CD4-positive, alpha-beta T cell (primary cell): ENCODE measurements at regions not wholly inside any gene's neighbourhood (a gene's known extent, or its start where the extent isn't known, plus 50 kb on each side); places are given as distances from the start of the nearest gene placed in this dataset.

Experiments
- ATAC-seq: fragments of 200-7000 bp; cut with Tn5 transposase; one replicate; pipeline ENCODE4 v1.10.0; 2022; ENCODE audit warnings: mild to moderate bottlenecking; ENCODE audit not compliant: poor library complexity
- CTCF ChIA-PET: fragments of 350-600 bp; sonication (Branson Sonifier 250); formaldehyde crosslinking; loops from one replicate; lab custom pipeline; 2021; ENCODE audit warnings: antibody characterized with exemption, inconsistent platforms; lab: Charles Lee
- POLR2A ChIA-PET: fragments of 350-600 bp; sonication (Branson Sonifier 250); formaldehyde crosslinking; loops from one replicate; lab custom pipeline; 2021; ENCODE audit warnings: antibody characterized with exemption, inconsistent platforms; lab: Charles Lee
- DNase-seq, 14 experiments: peaks; one replicate each; pipeline ENCODE4 v3.0.0-alpha.2; 2013 to 2020; ENCODE audit warnings: mixed read lengths in 2 of 14
- H3K27ac ChIP-seq, 2 donors: one replicate each; pipeline versions ENCODE4 v1.5.1 to v1.7.0; 2013; ENCODE audit warnings: low read length in 2 of 2, low read depth in 1 of 2, mild to moderate bottlenecking in 1 of 2
- H3K27me3 ChIP-seq, 2 experiments: 1 replicate in 1 of 2; 2 replicates in 1 of 2; pipeline versions ENCODE4 v1.6.1 to v1.7.0; 2013; ENCODE audit warnings: low read length in 2 of 2, control low read depth in 1 of 2, mild to moderate bottlenecking in 1 of 2, moderate library complexity in 1 of 2; ENCODE audit not compliant: insufficient read depth in 2 of 2, control insufficient read depth in 1 of 2
- H3K36me3 ChIP-seq: one replicate; pipeline ENCODE4 v1.6.1; 2013; ENCODE audit warnings: low read length, control low read depth; ENCODE audit not compliant: insufficient read depth
- H3K4me1 ChIP-seq: one replicate; pipeline ENCODE4 v1.6.1; 2013; ENCODE audit warnings: low read length, control low read depth; ENCODE audit not compliant: insufficient read depth
- H3K4me3 ChIP-seq: one replicate; pipeline ENCODE4 v1.5.1; 2013; ENCODE audit warnings: mild to moderate bottlenecking, low read length, moderate library complexity
- H3K9me3 ChIP-seq, 2 experiments: 1 replicate in 1 of 2; 2 replicates in 1 of 2; pipeline versions ENCODE4 v1.6.1 to v1.7.0; 2013; ENCODE audit warnings: low read length in 2 of 2, mild to moderate bottlenecking in 2 of 2, control low read depth in 1 of 2, moderate library complexity in 1 of 2; ENCODE audit not compliant: control insufficient read depth in 1 of 2, insufficient read depth in 1 of 2
- H3K27ac Mint-ChIP-seq: one replicate; pipeline ENCODE4 v1.8.0; 2020; ENCODE audit warnings: mixed read lengths
- H3K27me3 Mint-ChIP-seq: one replicate; pipeline ENCODE4 v1.8.0; 2021; ENCODE audit warnings: mixed read lengths
- H3K36me3 Mint-ChIP-seq: one replicate; pipeline ENCODE4 v1.8.0; 2021; ENCODE audit warnings: low read depth, mixed read lengths
- H3K4me1 Mint-ChIP-seq: one replicate; pipeline ENCODE4 v1.8.0; 2021; ENCODE audit warnings: low read depth, mixed read lengths
- H3K4me3 Mint-ChIP-seq: one replicate; pipeline ENCODE4 v1.8.0; 2020; ENCODE audit warnings: mild to moderate bottlenecking, mixed read lengths
- H3K9me3 Mint-ChIP-seq: one replicate; pipeline ENCODE4 v1.8.0; 2020; ENCODE audit warnings: mixed read lengths
- CTCF ChIP-seq: fragments of 200-600 bp; IDR thresholded peaks from one replicate; pipeline ENCODE4 v1.8.0; 2022; ENCODE audit warnings: antibody characterized with exemption, mild to moderate bottlenecking
- intact Hi-C, 2 experiments: fragments of 100-400 bp; cut with DNase I in 1 of 2; cut with micrococcal nuclease in 1 of 2; formaldehyde crosslinking; loops; one replicate each; pipeline versions ENCODE4 v1.15.1 to v1.9.0; 2023 to 2025; cut with DNase I, micrococcal nuclease

GRCh38 chr16:86091976-86092375, 193.0 kb downstream of the IRF8 start:
- ATAC-seq = no peak
- Mint-ChIP-seq H3K9me3 (no peaks in the 10 kb centered on the region), H3K4me3 (no peak overlapping the region), H3K4me1 (no peaks in the 10 kb centered on the region), H3K27ac (no peak overlapping the region), H3K36me3 (no peaks in the 10 kb centered on the region), H3K27me3 (no peaks in the 10 kb centered on the region)
- CTCF ChIA-PET = no interaction called here
- intact Hi-C loops = no loop called here
- Histone ChIP-seq H3K4me3 (no peak overlapping the region), H3K9me3 (no peaks in the 10 kb centered on the region), H3K4me1 (no peaks in the 10 kb centered on the region), H3K27ac (no peak overlapping the region), H3K36me3 (no peaks in the 10 kb centered on the region), H3K27me3 (no peaks in the 10 kb centered on the region)
- POLR2A ChIA-PET = no interaction called here
- TF ChIP-seq CTCF = no peak
- DNase-seq = no peak

- Histone ChIP-seq H3K4me1 (no peaks in the 10 kb centered on the region), H3K9me3 (no peaks in the 10 kb centered on the region), H3K4me3 (no peak overlapping the region), H3K27me3 (no peaks in the 10 kb centered on the region), H3K27ac (no peak overlapping the region), H3K36me3 (no peaks in the 10 kb centered on the region)
- Mint-ChIP-seq H3K27me3 (no peaks in the 10 kb centered on the region), H3K4me1 (no peaks in the 10 kb centered on the region), H3K9me3 (no peaks in the 10 kb centered on the region), H3K36me3 (no peaks in the 10 kb centered on the region), H3K4me3 (no peak overlapping the region), H3K27ac (no peak overlapping the region)
- no peak for TF ChIP-seq CTCF
- ChIA-PET CTCF (no interaction called here), POLR2A (no interaction called here)
- ATAC-seq (no peak), DNase-seq (no peak)
- intact Hi-C loops = no loop called here
Observed at GRCh38 chr16:86092586-86093480, 193.9 kb downstream of the IRF8 start.

DNA sequence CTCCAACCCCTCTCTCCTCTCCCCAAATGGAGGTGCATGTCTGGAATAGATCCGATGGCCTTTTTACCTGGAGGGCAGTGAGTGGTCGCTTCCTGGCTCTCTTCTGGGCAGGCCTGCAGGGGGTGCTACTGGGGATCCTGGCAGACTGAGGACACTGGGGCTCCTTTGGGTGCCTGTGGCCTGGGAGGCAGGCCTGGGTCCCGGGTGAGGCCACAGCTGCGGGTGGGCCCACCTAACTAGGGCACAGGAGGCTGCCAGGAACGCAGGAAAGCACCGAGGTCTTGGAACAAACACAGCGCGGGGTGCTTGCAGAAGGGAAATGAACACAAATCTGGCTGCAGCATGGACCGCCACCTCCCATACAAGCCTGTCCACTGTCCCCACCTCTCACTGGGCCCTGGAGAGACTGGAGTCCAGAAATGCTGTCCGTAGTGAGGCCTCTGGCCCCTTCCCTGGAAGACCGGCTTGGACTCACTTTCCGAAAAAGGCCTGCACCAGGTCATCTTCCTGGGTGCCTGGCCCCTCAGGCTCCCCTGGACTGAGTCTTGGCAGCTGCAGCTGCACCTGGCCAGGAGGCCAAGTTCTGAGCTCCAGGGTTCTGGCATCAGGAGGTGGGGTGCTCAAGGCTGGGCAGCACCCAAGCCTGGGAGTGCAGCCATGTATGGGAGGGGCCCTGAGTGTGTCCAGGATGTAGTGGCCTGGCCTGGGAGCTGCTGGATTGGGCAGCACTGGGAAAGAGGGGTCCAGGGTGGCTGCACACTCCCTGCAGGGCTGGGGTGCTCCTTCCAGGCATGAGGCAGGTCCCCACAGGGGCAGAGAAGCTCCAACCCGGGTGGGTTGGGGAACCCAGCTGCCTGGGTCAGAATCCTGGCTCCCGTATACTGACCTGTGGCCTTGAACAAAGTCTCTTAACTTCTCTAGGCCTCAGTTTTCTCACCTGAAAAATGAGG, 195.1 kb downstream of the IRF8 start:
- H3K9me3 Mint-ChIP-seq = no peaks in the 10 kb centered on the region
- ChIA-PET POLR2A (no interaction called here), CTCF (no interaction called here)
- Histone ChIP-seq H3K4me1 (no peaks in the 10 kb centered on the region), H3K27me3 (no peaks in the 10 kb centered on the region), H3K36me3 (no peaks in the 10 kb centered on the region), H3K27ac (no peak overlapping the region), H3K9me3 (no peaks in the 10 kb centered on the region), H3K4me3 (no peak overlapping the region)
- H3K36me3 Mint-ChIP-seq = no peaks in the 10 kb centered on the region
- no peak for DNase-seq
- H3K4me3 Mint-ChIP-seq = no peak overlapping the region
- H3K27ac Mint-ChIP-seq = no peak overlapping the region
- TF ChIP-seq CTCF = no peak
- no peak for ATAC-seq
- H3K4me1 Mint-ChIP-seq = no peaks in the 10 kb centered on the region
- no peaks in the 10 kb centered on the region for H3K27me3 Mint-ChIP-seq
- intact Hi-C loops = no loop called here
